DND-41 (cell line): ENCODE measurements at regions not wholly inside any gene's neighbourhood (a gene's known extent, or its start where the extent isn't known, plus 50 kb on each side); places are given as distances from the start of the nearest gene placed in this dataset.
A peak's percentile ranks its signal among the peaks of the same experiment; 100 is the strongest.

ENCODE experiments used
- ATAC-seq: fragments of 200-7000 bp; cut with Tn5 transposase; 3 replicates; pipeline ENCODE4 v1.9.1; 2021; ENCODE audit warnings: low read depth; ENCODE audit not compliant: insufficient read depth
- DNase-seq: peaks from one replicate; pipeline ENCODE4 v3.0.0-alpha.2; 2020
- H2AFZ ChIP-seq: 2 replicates; pipeline ENCODE4 v1.6.0; 2012; ENCODE audit warnings: low read depth, low read length
- H3K27ac ChIP-seq: 2 replicates; pipeline ENCODE4 v1.5.1; 2012; ENCODE audit warnings: low read length, inconsistent platforms
- H3K27me3 ChIP-seq: fragments of 200-600 bp; sonication (generic); 2 replicates; pipeline ENCODE4 v1.6.0; 2012; ENCODE audit warnings: low read length, mild to moderate bottlenecking, inconsistent platforms; ENCODE audit not compliant: insufficient read depth, poor library complexity
- H3K36me3 ChIP-seq: 2 replicates; pipeline ENCODE4 v1.5.1; 2012; ENCODE audit warnings: low read length, inconsistent platforms; ENCODE audit not compliant: insufficient read depth
- H3K4me1 ChIP-seq: 2 replicates; pipeline ENCODE4 v1.5.1; 2012; ENCODE audit warnings: mild to moderate bottlenecking, low read length; ENCODE audit not compliant: insufficient read depth
- H3K4me2 ChIP-seq: 2 replicates; pipeline ENCODE4 v1.6.0; 2012; ENCODE audit warnings: mild to moderate bottlenecking, moderate library complexity, low read length, inconsistent platforms; ENCODE audit not compliant: insufficient read depth
- H3K4me3 ChIP-seq, 2 experiments: fragments of 200-600 bp in 1 of 2; shearing (Covaris generic) in 1 of 2; 2 replicates each; pipeline ENCODE4 v1.5.1; 2012 to 2016; ENCODE audit warnings: inconsistent platforms in 2 of 2, low read length in 2 of 2, mild to moderate bottlenecking in 2 of 2, low read depth in 1 of 2, moderate library complexity in 1 of 2
- H3K79me2 ChIP-seq: 2 replicates; pipeline ENCODE4 v1.6.0; 2012; ENCODE audit warnings: low read length, inconsistent platforms; ENCODE audit not compliant: insufficient read depth
- H3K9ac ChIP-seq: 2 replicates; pipeline ENCODE4 v1.6.0; 2012; ENCODE audit warnings: low read depth, mild to moderate bottlenecking, inconsistent platforms, low read length, moderate library complexity
- H3K9me3 ChIP-seq: 2 replicates; pipeline ENCODE4 v1.5.1; 2012; ENCODE audit warnings: low read length, moderate library complexity, mild to moderate bottlenecking, inconsistent platforms; ENCODE audit not compliant: insufficient read depth, severe bottlenecking
- H4K20me1 ChIP-seq: 2 replicates; pipeline ENCODE4 v1.6.0; 2012; ENCODE audit warnings: low read length; ENCODE audit not compliant: insufficient read depth
- EZH2 ChIP-seq: IDR thresholded peaks from 3 replicates; pipeline ENCODE4 v1.6.1; 2012; ENCODE audit warnings: borderline replicate concordance, low read depth, mild to moderate bottlenecking, moderate library complexity, low read length, inconsistent platforms; ENCODE audit not compliant: severe bottlenecking
- TF ChIP-seq, protein P1 (sequence below): IDR thresholded peaks from 2 replicates; pipeline ENCODE4 v1.5.1; 2012; ENCODE audit warnings: borderline replicate concordance, low read length, moderate library complexity, mild to moderate bottlenecking; ENCODE audit not compliant: poor library complexity, severe bottlenecking; ENCODE audit errors: extremely low read depth

DNA sequence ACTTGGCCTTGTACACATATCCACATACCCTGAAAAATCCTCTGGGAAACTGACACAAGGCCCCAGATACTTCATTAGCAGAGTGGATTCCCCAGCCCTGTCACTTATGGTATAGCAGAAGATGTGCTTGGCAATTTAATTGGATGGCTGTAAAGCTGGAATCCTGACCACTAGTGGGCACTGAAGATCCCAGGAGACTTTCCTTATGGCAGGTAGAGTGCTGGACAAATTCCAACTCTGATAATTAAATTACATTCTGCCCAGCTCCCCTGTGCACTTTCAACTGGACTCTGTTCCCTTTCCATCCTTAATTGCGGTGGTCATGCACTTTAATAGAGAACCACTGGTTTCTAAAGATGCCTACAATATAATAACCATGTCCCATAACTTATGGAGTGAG is 119.8 kb downstream of the DCK start:
- Histone ChIP-seq H3K4me3 (no peak overlapping the region), H3K4me2 (no peak overlapping the region), H3K36me3 (no peaks in the 10 kb centered on the region), H4K20me1 (no peaks in the 10 kb centered on the region), H3K9ac (no peak overlapping the region), H3K27me3 (no peaks in the 10 kb centered on the region), H3K27ac (no peak overlapping the region), H2AFZ (no peak overlapping the region), H3K9me3 (no peaks in the 10 kb centered on the region), H3K4me1 (peaks cover 9% of the 10 kb centered on the region; the same call in 1 of the 2 replicates), H3K79me2 (no peaks in the 10 kb centered on the region)
- no peak for TF ChIP-seq EZH2
- TF ChIP-seq, protein P1, sequence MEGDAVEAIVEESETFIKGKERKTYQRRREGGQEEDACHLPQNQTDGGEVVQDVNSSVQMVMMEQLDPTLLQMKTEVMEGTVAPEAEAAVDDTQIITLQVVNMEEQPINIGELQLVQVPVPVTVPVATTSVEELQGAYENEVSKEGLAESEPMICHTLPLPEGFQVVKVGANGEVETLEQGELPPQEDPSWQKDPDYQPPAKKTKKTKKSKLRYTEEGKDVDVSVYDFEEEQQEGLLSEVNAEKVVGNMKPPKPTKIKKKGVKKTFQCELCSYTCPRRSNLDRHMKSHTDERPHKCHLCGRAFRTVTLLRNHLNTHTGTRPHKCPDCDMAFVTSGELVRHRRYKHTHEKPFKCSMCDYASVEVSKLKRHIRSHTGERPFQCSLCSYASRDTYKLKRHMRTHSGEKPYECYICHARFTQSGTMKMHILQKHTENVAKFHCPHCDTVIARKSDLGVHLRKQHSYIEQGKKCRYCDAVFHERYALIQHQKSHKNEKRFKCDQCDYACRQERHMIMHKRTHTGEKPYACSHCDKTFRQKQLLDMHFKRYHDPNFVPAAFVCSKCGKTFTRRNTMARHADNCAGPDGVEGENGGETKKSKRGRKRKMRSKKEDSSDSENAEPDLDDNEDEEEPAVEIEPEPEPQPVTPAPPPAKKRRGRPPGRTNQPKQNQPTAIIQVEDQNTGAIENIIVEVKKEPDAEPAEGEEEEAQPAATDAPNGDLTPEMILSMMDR, result peak; percentile 31
- DNase-seq (no peak), ATAC-seq (no peak)

DNA sequence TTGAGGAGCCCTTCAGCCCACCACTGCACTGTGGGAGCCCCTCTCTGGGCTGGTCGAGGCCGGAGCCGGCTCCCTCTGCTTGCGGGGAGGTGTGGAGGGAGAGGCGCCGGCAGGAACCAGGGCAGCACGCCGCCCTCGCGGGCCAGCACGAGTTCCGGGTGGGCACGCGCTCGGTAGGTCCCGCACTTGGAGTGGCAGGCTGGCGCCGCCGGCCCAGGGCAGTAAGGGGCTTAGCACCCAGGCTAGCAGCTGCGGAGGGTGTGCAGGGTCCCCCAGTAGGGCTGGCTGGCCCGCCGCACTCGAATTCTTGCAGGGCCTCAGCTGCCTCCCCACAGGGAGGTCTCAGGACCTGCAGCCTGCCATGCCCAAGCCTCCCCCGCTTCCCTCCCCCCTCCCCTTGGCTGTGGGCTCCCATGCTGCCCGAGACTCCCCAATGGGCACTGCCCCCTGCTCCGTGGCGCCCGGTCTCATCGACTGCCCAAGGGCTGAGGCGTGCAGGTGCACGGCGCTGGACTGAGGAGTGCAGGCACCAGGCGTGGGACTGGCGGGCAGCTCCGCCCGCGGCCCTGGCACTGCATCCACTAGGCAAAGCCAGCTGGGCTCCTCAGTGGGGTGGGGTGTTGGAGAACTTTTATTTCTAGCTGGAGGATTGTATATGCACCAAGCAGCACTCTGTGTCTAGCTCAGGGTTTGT is 127.5 kb downstream of the DCK start:
- Histone ChIP-seq H3K79me2 (no peaks in the 10 kb centered on the region), H3K36me3 (no peaks in the 10 kb centered on the region), H3K27me3 (no peaks in the 10 kb centered on the region), H2AFZ (no peak overlapping the region), H3K9ac (no peak overlapping the region), H3K27ac (no peak overlapping the region), H3K4me1 (no peaks in the 10 kb centered on the region), H3K9me3 (no peaks in the 10 kb centered on the region), H3K4me3 (no peak overlapping the region), H3K4me2 (no peak overlapping the region), H4K20me1 (no peaks in the 10 kb centered on the region)
- DNase-seq (no peak), ATAC-seq (no peak)
- no peak for TF ChIP-seq EZH2
- TF ChIP-seq, protein P1, result no peak

- no peak for TF ChIP-seq EZH2
- TF ChIP-seq, protein P1, result no peak
- H3K36me3 ChIP-seq, result no peaks in the 10 kb centered on the region
- DNase-seq, result no peak
Measured at GRCh38 chr4:71123951-71124350, 130.5 kb downstream of the DCK start.

DNA sequence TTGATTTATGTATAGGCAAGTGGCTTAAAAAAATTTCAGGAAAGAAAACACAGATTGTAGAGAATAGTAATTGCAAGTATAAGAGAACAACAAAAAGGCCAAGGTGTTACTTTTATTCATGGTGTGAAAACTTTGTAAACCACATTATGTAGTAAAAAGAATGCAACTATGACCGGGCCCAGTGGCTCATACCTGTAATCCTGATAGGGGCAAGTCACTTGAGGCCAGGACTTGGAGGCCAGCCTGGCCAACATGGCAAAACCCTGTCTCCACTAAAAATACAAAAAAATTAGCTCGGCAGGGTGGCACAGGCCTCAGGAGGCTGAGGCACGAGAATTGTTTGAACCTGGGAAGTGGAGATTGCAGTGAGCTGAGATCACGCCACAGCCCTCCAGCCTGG is 131.7 kb downstream of the DCK start:
- DNase-seq, result no peak
- no peak for TF ChIP-seq EZH2
- TF ChIP-seq, protein P1, result no peak
- Histone ChIP-seq H3K9ac (no peak overlapping the region), H3K4me3 (no peak overlapping the region), H3K9me3 (no peaks in the 10 kb centered on the region), H3K4me2 (no peak overlapping the region), H4K20me1 (no peaks in the 10 kb centered on the region), H3K27ac (no peak overlapping the region), H3K4me1 (no peaks in the 10 kb centered on the region), H3K36me3 (no peaks in the 10 kb centered on the region), H3K27me3 (no peaks in the 10 kb centered on the region), H3K79me2 (no peaks in the 10 kb centered on the region), H2AFZ (no peak overlapping the region)
- ATAC-seq, result no peak

More at GRCh38 chr4:71123951-71124350, 130.5 kb downstream of the DCK start:
- Histone ChIP-seq H3K27me3 (no peaks in the 10 kb centered on the region), H3K9me3 (no peaks in the 10 kb centered on the region), H3K27ac (no peak overlapping the region), H3K79me2 (no peaks in the 10 kb centered on the region), H3K4me3 (no peak overlapping the region), H3K4me1 (no peaks in the 10 kb centered on the region), H2AFZ (no peak overlapping the region), H3K4me2 (no peak overlapping the region), H4K20me1 (no peaks in the 10 kb centered on the region), H3K9ac (no peak overlapping the region)
- no peak; the same call in 2 of the 3 replicates for ATAC-seq
